ENCODE measurements at regions not wholly inside any gene's neighbourhood (a gene's known extent, or its start where the extent isn't known, plus 50 kb on each side); places are given as distances from the start of the nearest gene placed in this dataset.

DNA sequence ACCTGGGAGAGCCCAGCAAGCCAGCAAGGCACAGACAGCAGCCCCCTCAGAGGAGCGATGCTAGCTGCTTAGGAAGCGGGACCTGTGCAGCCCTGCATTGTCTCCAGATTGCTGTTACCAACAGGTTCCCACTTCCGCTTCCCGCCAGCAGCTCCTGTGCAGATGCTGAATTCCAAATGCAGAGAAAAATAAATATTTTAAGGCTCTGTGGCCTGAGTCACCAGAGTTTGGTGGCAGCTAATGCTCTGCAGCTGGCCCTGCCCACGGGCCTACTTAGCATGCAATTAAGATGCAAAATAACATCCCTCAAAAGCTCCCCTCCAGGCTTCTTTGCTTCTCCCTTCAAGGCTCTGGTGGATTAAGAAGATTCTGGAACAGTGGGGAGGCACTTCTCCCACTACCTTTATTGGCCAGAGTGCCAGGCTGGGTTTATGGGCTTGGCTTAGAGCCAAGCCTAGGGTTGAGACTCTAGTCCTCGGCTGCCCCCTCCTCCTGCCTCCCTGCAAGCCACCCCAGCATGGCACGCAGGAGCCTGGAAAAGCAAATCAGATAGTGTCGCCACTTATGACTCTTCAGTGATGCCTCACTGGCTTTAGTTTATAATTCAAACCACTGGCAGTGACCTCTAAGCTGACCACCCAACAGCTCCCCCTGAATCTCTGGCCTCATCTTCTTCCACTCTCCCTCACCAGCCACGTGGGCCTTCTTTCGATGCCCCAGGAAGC is 207.1 kb upstream of the ZC3H12A start:
- TF ChIP-seq, protein P1, sequence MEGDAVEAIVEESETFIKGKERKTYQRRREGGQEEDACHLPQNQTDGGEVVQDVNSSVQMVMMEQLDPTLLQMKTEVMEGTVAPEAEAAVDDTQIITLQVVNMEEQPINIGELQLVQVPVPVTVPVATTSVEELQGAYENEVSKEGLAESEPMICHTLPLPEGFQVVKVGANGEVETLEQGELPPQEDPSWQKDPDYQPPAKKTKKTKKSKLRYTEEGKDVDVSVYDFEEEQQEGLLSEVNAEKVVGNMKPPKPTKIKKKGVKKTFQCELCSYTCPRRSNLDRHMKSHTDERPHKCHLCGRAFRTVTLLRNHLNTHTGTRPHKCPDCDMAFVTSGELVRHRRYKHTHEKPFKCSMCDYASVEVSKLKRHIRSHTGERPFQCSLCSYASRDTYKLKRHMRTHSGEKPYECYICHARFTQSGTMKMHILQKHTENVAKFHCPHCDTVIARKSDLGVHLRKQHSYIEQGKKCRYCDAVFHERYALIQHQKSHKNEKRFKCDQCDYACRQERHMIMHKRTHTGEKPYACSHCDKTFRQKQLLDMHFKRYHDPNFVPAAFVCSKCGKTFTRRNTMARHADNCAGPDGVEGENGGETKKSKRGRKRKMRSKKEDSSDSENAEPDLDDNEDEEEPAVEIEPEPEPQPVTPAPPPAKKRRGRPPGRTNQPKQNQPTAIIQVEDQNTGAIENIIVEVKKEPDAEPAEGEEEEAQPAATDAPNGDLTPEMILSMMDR (IDR thresholded peaks at IDR 0.05), result no peak
- no peak for TF ChIP-seq EZH2 (IDR thresholded peaks at IDR 0.05; ENCODE audit: borderline replicate concordance, insufficient read depth, low read depth, low read length, poor library complexity, severe bottlenecking)
